GM19452 (cell line): ENCODE measurements at regions not wholly inside any gene's neighbourhood (a gene's known extent, or its start where the extent isn't known, plus 50 kb on each side); places are given as distances from the start of the nearest gene placed in this dataset.

Source experiments
- ATAC-seq: cut with Tn5 transposase; IDR thresholded peaks from one replicate; pipeline ENCODE4 v1.9.1; 2021; ENCODE audit not compliant: unreplicated experiment

GRCh38 chr2:8534386-8534728 lies 147.5 kb upstream of the ID2 start:
- no peak for ATAC-seq

GRCh38 chr2:8534729-8535468 lies 147.0 kb upstream of the ID2 start:
- ATAC-seq = no peak

GRCh38 chr2:8535469-8535795 lies 146.4 kb upstream of the ID2 start:
- no peak for ATAC-seq

GRCh38 chr2:8535821-8536685 lies 145.8 kb upstream of the ID2 start:
- no peak for ATAC-seq

GRCh38 chr2:8536686-8537561 lies 144.9 kb upstream of the ID2 start:
- no peak for ATAC-seq

GRCh38 chr2:8537562-8538155 lies 144.2 kb upstream of the ID2 start:
- no peak for ATAC-seq

- ATAC-seq = no peak
Observed at GRCh38 chr2:8538531-8538930, 143.3 kb upstream of the ID2 start.

- ATAC-seq = no peak
Observed at GRCh38 chr2:8538931-8539621, 142.8 kb upstream of the ID2 start.

- no peak for ATAC-seq
Observed at GRCh38 chr2:8539743-8540551, 141.9 kb upstream of the ID2 start.

GRCh38 chr2:8540552-8541055 lies 141.3 kb upstream of the ID2 start:
- ATAC-seq = no peak

GRCh38 chr2:8541223-8541622 lies 140.6 kb upstream of the ID2 start:
- ATAC-seq = no peak

GRCh38 chr2:8541636-8542035 lies 140.2 kb upstream of the ID2 start:
- no peak for ATAC-seq

GRCh38 chr2:8542381-8543059 lies 139.3 kb upstream of the ID2 start:
- ATAC-seq = no peak

- peak; percentile 12 for ATAC-seq
Observed at GRCh38 chr2:8543060-8543382, 138.8 kb upstream of the ID2 start.

GRCh38 chr2:8543383-8544170 lies 138.3 kb upstream of the ID2 start:
- ATAC-seq = peak; percentile 76

GRCh38 chr2:8544171-8544785 lies 137.6 kb upstream of the ID2 start:
- ATAC-seq = no peak

- ATAC-seq = peak; percentile 50
Observed at GRCh38 chr2:8544786-8545694, 136.8 kb upstream of the ID2 start.
